ENCODE measurements at regions not wholly inside any gene's neighbourhood (a gene's known extent, or its start where the extent isn't known, plus 50 kb on each side); places are given as distances from the start of the nearest gene placed in this dataset.

DNA sequence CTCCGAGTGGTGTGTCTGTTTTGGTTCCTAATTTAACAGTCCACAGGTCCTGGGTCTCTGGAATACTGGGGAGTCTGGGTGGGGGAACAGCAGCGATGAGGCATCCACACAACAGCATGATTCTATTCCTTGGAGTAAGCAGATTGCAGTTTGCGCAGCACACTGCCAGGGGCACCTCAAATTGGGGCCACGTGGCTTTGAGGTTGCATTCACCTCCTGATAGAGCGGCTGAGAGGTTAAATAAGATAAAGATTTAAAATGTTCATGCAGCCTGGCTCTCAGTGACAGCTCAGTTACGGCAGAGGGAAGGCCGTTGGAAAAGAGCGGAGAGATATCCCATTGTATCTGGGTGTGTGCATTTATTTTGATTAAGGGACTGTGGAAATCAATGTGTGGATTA lies 202.3 kb downstream of the ASB1 start:
- Mint-ChIP-seq H3K27me3 (ENCODE audit: low read depth) (peaks cover 10% of the 10 kb centered on the region), H3K27ac (no peak overlapping the region), H3K4me3 (no peak overlapping the region), H3K4me1 (peaks cover 3% of the 10 kb centered on the region), H3K36me3 (ENCODE audit: low read depth) (no peaks in the 10 kb centered on the region), H3K9me3 (peaks cover 21% of the 10 kb centered on the region)
- TF ChIP-seq, protein P1, sequence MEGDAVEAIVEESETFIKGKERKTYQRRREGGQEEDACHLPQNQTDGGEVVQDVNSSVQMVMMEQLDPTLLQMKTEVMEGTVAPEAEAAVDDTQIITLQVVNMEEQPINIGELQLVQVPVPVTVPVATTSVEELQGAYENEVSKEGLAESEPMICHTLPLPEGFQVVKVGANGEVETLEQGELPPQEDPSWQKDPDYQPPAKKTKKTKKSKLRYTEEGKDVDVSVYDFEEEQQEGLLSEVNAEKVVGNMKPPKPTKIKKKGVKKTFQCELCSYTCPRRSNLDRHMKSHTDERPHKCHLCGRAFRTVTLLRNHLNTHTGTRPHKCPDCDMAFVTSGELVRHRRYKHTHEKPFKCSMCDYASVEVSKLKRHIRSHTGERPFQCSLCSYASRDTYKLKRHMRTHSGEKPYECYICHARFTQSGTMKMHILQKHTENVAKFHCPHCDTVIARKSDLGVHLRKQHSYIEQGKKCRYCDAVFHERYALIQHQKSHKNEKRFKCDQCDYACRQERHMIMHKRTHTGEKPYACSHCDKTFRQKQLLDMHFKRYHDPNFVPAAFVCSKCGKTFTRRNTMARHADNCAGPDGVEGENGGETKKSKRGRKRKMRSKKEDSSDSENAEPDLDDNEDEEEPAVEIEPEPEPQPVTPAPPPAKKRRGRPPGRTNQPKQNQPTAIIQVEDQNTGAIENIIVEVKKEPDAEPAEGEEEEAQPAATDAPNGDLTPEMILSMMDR (IDR thresholded peaks at IDR 0.05; ENCODE audit: unreplicated experiment in 3 of 3): no peak

DNA sequence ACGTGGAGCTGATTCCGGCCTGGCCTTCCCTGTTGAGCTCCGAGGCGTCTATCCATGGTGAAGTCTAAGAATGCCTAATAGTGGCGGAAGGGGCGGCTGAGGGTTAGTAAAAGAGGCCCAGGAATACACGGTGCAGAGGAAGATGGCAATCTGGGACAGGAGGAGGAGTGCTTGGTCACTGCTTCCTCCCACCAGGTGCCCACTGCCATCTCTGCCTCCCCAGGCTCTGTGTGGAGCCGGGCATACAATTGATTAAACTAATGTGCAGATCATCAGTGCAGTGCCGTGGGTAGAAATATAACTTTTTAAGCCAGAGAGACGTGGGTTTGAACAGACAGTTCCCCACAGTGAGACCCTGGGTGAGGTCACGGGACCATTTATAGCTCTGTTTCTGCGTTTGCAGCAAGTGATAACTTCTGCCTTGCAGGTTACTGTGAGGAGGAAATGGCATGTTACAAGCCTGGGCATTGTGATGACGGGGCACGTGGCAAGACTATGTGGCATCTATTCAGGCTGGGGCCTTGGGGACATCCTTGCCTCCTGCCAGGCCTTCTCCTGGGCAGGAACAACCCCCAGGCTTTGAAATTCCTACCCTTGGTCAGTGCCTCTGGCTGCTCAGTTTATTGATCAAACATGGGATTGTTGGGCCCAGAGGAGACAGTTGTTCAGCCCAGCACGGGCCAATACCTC lies 204.9 kb downstream of the ASB1 start:
- peaks cover 17% of the 10 kb centered on the region for H3K4me1 Mint-ChIP-seq
- no peaks in the 10 kb centered on the region for H3K36me3 Mint-ChIP-seq (ENCODE audit: low read depth)
- H3K4me3 Mint-ChIP-seq: no peak overlapping the region

DNA sequence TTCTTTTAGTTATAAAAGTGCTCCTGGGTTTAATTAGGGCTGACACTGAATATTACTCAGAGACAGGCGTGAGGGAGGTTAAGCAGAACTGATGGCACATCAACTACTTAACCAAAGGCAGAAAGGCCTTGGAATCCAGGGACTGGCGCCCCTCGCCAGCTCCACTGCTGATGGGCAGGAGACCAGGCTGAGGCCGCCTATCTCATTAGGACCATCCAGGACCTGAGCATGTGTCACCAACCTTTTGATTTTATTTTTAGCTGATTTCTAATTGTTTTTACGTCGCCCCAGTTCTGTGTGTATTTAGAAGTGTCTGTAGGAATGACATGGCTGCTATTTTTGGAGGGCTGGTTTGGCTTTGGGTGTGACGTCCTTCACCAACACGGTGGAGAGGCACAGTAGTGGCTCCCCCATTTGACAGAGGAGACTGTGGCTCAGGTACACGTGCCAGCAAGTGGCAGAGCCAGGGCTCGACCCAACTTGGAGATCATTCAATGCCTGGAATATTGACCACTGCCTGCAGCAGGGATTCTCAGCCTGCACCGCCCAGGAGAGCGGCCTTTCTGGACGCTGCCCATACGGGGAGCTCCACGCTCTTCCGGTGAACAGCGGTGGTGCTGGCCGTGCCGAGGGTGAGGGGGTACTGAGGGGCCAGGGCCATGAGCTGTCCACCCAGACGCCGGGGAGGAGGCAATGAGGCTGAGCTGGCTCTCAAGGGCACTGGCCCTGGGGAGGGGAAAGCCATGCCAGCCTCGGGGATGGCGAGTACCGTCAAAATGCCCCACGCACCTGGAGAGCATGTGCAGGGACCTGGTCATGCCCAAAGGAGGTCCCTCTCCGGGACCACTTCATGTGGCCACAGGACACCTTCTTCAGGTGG lies 205.7 kb downstream of the ASB1 start:
- Mint-ChIP-seq H3K27ac (no peak overlapping the region), H3K9me3 (peaks cover 5% of the 10 kb centered on the region), H3K36me3 (ENCODE audit: low read depth) (no peaks in the 10 kb centered on the region), H3K4me3 (no peak overlapping the region), H3K27me3 (ENCODE audit: low read depth) (peaks cover 19% of the 10 kb centered on the region), H3K4me1 (peaks cover 19% of the 10 kb centered on the region)
- TF ChIP-seq, protein P1 (IDR thresholded peaks at IDR 0.05; ENCODE audit: unreplicated experiment in 3 of 3): no peak

More for the DNA sequence above, 204.9 kb downstream of the ASB1 start:
- Mint-ChIP-seq H3K27me3 (ENCODE audit: low read depth) (peaks cover 12% of the 10 kb centered on the region), H3K9me3 (peaks cover 10% of the 10 kb centered on the region), H3K27ac (no peak overlapping the region)
- TF ChIP-seq, protein P1 (IDR thresholded peaks at IDR 0.05; ENCODE audit: unreplicated experiment in 3 of 3): no peak

DNA sequence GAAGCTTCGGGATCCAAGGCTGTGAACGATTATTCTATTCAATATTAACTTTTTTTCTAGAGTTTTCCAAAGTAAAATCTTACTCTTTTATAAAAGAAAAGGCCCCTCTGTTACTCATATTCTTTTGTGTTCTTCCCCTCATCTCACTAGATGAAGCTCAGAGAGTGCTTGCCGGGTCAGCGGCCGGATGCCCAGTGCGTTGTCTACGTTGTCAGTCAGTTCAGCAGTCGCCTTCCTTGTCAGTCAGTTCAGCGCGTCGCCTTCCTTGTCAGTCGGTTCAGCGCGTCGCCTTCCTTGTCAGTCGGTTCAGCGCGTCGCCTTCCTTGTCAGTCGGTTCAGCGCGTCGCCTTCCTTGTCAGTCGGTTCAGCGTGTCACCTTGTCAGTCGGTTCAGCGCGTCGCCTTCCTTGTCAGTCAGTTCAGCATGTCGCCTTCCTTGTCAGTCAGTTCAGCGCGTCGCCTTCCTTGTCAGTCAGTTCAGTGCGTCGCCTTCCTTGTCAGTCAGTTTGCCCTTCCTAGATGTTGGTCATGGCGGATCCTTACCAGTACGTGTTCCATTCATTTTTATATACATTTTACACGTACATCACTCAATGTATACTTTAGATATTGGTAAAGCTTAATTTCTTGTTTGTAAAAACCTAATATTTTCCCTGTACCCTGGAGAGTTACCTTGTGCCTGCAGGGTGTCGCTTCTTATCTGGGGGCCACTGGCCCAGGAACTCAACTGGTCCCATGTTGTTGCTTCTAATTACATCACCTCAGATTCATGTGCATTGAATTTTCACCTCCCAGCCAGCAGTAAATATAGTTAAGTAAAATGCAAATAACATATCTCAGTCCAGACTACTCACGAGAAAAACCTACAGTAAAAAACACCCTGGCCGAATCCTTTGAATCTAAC lies 206.9 kb downstream of the ASB1 start:
- TF ChIP-seq, protein P1 (IDR thresholded peaks at IDR 0.05; ENCODE audit: unreplicated experiment in 3 of 3): no peak
- H3K27me3 Mint-ChIP-seq (ENCODE audit: low read depth): peaks cover 22% of the 10 kb centered on the region
- no peak overlapping the region for H3K27ac Mint-ChIP-seq
- peaks cover 3% of the 10 kb centered on the region for H3K9me3 Mint-ChIP-seq
- H3K4me3 Mint-ChIP-seq: no peak overlapping the region
- no peaks in the 10 kb centered on the region for H3K36me3 Mint-ChIP-seq (ENCODE audit: low read depth)
- H3K4me1 Mint-ChIP-seq: peaks cover 19% of the 10 kb centered on the region

DNA sequence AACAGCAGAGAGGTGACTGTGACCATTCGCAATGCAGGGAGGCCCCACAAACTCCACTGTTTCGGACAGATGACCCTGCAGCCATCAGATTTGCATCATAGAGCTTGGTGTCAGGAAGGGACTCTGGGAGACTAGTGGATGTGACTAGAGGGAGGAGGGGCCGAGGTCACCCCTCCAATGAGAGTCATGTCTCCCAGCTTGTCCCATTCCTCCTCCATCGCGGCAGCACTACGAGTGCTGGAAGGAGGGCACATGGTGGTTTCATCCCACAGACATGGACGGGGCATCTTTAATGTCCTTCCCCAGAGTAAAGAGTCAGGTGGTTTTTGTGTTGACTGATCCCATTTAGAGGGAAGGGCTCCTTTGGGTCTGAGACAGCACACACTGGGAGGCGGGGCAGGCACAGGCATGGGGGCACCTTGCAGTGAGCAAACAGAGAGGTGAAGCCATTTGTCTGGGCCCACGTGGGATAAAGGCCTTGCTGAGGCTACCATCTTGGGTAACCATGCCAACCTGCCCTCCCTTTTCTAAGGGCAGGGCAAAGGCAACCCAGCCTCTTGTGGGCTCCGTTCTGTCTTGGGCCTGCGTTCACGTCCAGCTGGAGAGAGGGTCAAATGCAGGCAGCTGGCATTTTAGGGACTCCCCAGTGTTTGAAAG lies 208.1 kb downstream of the ASB1 start:
- peaks cover 3% of the 10 kb centered on the region for H3K9me3 Mint-ChIP-seq
- H3K36me3 Mint-ChIP-seq (ENCODE audit: low read depth): no peaks in the 10 kb centered on the region
- peaks cover 25% of the 10 kb centered on the region for H3K27me3 Mint-ChIP-seq (ENCODE audit: low read depth)
- TF ChIP-seq, protein P1 (IDR thresholded peaks at IDR 0.05; ENCODE audit: unreplicated experiment in 3 of 3): no peak
- no peak overlapping the region for H3K4me3 Mint-ChIP-seq
- H3K4me1 Mint-ChIP-seq: peaks cover 19% of the 10 kb centered on the region
- H3K27ac Mint-ChIP-seq: no peak overlapping the region
